Erythroblast (primary cell): ENCODE measurements at regions not wholly inside any gene's neighbourhood (a gene's known extent, or its start where the extent isn't known, plus 50 kb on each side); places are given as distances from the start of the nearest gene placed in this dataset.

ENCODE experiments used
- GATA1 ChIP-seq: IDR thresholded peaks from 2 replicates; pipeline ENCODE4 v1.6.1; 2011; ENCODE audit warnings: low read depth, mild to moderate bottlenecking, control low read depth, low read length, moderate library complexity
- POLR2A ChIP-seq: IDR thresholded peaks from 2 replicates; pipeline ENCODE4 v1.6.1; 2011; ENCODE audit warnings: mild to moderate bottlenecking, low read length

- TF ChIP-seq POLR2A (no peak), GATA1 (no peak)
Measured at GRCh38 chr6:131443014-131443413, 130.0 kb upstream of the ARG1 start.
